A673 (cell line): ENCODE measurements at regions not wholly inside any gene's neighbourhood (a gene's known extent, or its start where the extent isn't known, plus 50 kb on each side); places are given as distances from the start of the nearest gene placed in this dataset.
"Not testable (repeated sequence)": the region's sequence is repeated elsewhere in the genome, so short reads cannot be mapped to it uniquely, and the experiment has no call there.

ENCODE experiments used
- BruUV-seq: library from RNA; stranded (reverse); fragments of 400-500 nt; replicated peaks from 2 replicates; lab custom pipeline; 2021; lab: Mats Ljungman, UMichigan
- CTCF ChIA-PET: fragments of 300-600 bp; sonication (Branson Sonifier 250); formaldehyde crosslinking; loops from one replicate; lab custom pipeline; 2022; ENCODE audit warnings: antibody characterized with exemption; lab: Charles Lee
- POLR2A ChIA-PET: fragments of 300-600 bp; sonication (Branson Sonifier 250); formaldehyde crosslinking; loops from one replicate; lab custom pipeline; 2022; ENCODE audit warnings: antibody characterized with exemption; ENCODE audit not compliant: low non-redundant PET; lab: Charles Lee
- DNase-seq: peaks from one replicate; pipeline ENCODE4 v3.0.0-alpha.2; 2015; ENCODE audit warnings: low spot score
- H3K27ac ChIP-seq: fragments of 200-600 bp; sonication (generic); 2 replicates; pipeline ENCODE4 v1.5.1; 2016; ENCODE audit warnings: mixed run types, low read depth, mild to moderate bottlenecking, mixed read lengths, antibody characterized with exemption, low read length; ENCODE audit not compliant: poor library complexity, severe bottlenecking
- H3K27me3 ChIP-seq: fragments of 200-600 bp; sonication (generic); replicated peaks from 2 replicates; pipeline ENCODE4 v1.6.1; 2017; ENCODE audit warnings: mixed run types, low read depth, mild to moderate bottlenecking, mixed read lengths, antibody characterized with exemption, low read length; ENCODE audit not compliant: insufficient read depth, poor library complexity
- H3K36me3 ChIP-seq: fragments of 200-600 bp; sonication (generic); 2 replicates; pipeline ENCODE4 v1.6.1; 2016; ENCODE audit warnings: mixed run types, mild to moderate bottlenecking, mixed read lengths, antibody characterized with exemption, low read length; ENCODE audit not compliant: insufficient read depth, poor library complexity, severe bottlenecking
- H3K4me1 ChIP-seq: fragments of 200-600 bp; sonication (generic); 2 replicates; pipeline ENCODE4 v1.6.1; 2017; ENCODE audit warnings: mixed run types, mild to moderate bottlenecking, mixed read lengths, antibody characterized with exemption, low read length; ENCODE audit not compliant: insufficient read depth, poor library complexity, severe bottlenecking
- H3K4me3 ChIP-seq: fragments of 200-600 bp; sonication (generic); 2 replicates; pipeline ENCODE4 v1.5.1; 2016; ENCODE audit warnings: low read depth, mixed run types, mild to moderate bottlenecking, mixed read lengths, low read length; ENCODE audit not compliant: poor library complexity, severe bottlenecking
- H3K9me3 ChIP-seq: fragments of 200-600 bp; sonication (generic); 2 replicates; pipeline ENCODE4 v1.6.1; 2016; ENCODE audit warnings: mixed run types, low read depth, mild to moderate bottlenecking, mixed read lengths, antibody characterized with exemption, low read length; ENCODE audit not compliant: poor library complexity, severe bottlenecking
- CTCF ChIP-seq: fragments of 300-800, 200-600 bp; sonication (generic); conservative IDR thresholded peaks from 2 replicates; pipeline ENCODE4 v1.5.1; 2017; ENCODE audit warnings: low read depth, mild to moderate bottlenecking, antibody characterized with exemption, low read length, moderate library complexity, mixed read lengths
- EZH2 ChIP-seq: fragments of 200-600 bp; sonication (generic); IDR thresholded peaks from 2 replicates; pipeline ENCODE4 v1.6.1; 2017; ENCODE audit warnings: borderline replicate concordance, low read depth, mild to moderate bottlenecking, mixed read lengths, antibody characterized with exemption, low read length; ENCODE audit not compliant: poor library complexity, severe bottlenecking
- intact Hi-C: fragments of 100-400 bp; cut with micrococcal nuclease; formaldehyde crosslinking; loops from one replicate; pipeline ENCODE4 v1.10.0; 2022; ENCODE audit not compliant: unreplicated experiment

GRCh38 chr12:86950043-86950442 is 693.9 kb upstream of the MGAT4C start:
- Histone ChIP-seq H3K4me3 (no peak overlapping the region), H3K27me3 (no peaks in the 10 kb centered on the region), H3K9me3 (no peaks in the 10 kb centered on the region), H3K4me1 (no peaks in the 10 kb centered on the region), H3K36me3 (no peaks in the 10 kb centered on the region), H3K27ac (no peak overlapping the region)
- TF ChIP-seq EZH2 (no peak), CTCF (no peak)
- CTCF ChIA-PET = no interaction called here
- BruUV-seq = no TSS peak
- DNase-seq = no peak
- POLR2A ChIA-PET = no interaction called here
- intact Hi-C loops = no loop called here

GRCh38 chr12:86948851-86949250 is 692.7 kb upstream of the MGAT4C start:
- CTCF ChIA-PET = no interaction called here

GRCh38 chr12:86945685-86946196 is 689.5 kb upstream of the MGAT4C start:
- no TSS peak for BruUV-seq
- no peaks in the 10 kb centered on the region for H3K4me1 ChIP-seq
- no peaks in the 10 kb centered on the region for H3K36me3 ChIP-seq
- intact Hi-C loops = no loop called here
- H3K27ac ChIP-seq = no peak overlapping the region
- no peak for TF ChIP-seq CTCF
- no peak for TF ChIP-seq EZH2
- ChIA-PET CTCF (no interaction called here), POLR2A (no interaction called here)
- no peak overlapping the region for H3K4me3 ChIP-seq
- H3K27me3 ChIP-seq = no peaks in the 10 kb centered on the region
- no peaks in the 10 kb centered on the region for H3K9me3 ChIP-seq
- DNase-seq = no peak

More at GRCh38 chr12:86948851-86949250, 692.7 kb upstream of the MGAT4C start:
- Histone ChIP-seq H3K4me1 (no peaks in the 10 kb centered on the region), H3K9me3 (no peaks in the 10 kb centered on the region), H3K27ac (no peak overlapping the region), H3K4me3 (no peak overlapping the region), H3K27me3 (no peaks in the 10 kb centered on the region), H3K36me3 (no peaks in the 10 kb centered on the region)
- DNase-seq = no peak
- TF ChIP-seq CTCF (no peak), EZH2 (no peak)
- BruUV-seq = no TSS peak
- intact Hi-C loops = no loop called here
- POLR2A ChIA-PET = no interaction called here

- CTCF ChIA-PET, H3K36me3 ChIP-seq, BruUV-seq, H3K9me3 ChIP-seq, POLR2A ChIA-PET, H3K27me3 ChIP-seq, DNase-seq, H3K4me1 ChIP-seq, intact Hi-C loops, H3K4me3 ChIP-seq, H3K27ac ChIP-seq: not testable (repeated sequence)
Observed at GRCh38 chr12:86944197-86944819, 688.1 kb upstream of the MGAT4C start.
